Neural progenitor cell (in vitro differentiated cells): ENCODE measurements at regions not wholly inside any gene's neighbourhood (a gene's known extent, or its start where the extent isn't known, plus 50 kb on each side); places are given as distances from the start of the nearest gene placed in this dataset.
A peak's percentile ranks its signal among the peaks of the same experiment; 100 is the strongest.

Source experiments
- DNase-seq: peaks from one replicate; pipeline ENCODE4 v3.0.0-alpha.2; 2016; ENCODE audit warnings: low spot score
- H2AFZ ChIP-seq: fragments of 200-600 bp; sonication (generic); replicated peaks from 2 replicates; pipeline ENCODE4 v1.6.1; 2016; ENCODE audit warnings: antibody characterized with exemption
- H3F3A ChIP-seq: fragments of 200-600 bp; sonication (generic); 2 replicates; pipeline ENCODE4 v1.6.1; 2016; ENCODE audit warnings: antibody characterized with exemption, low read depth
- H3K27ac ChIP-seq: fragments of 200-600 bp; sonication (generic); 2 replicates; pipeline ENCODE4 v1.5.1; 2016; ENCODE audit warnings: mild to moderate bottlenecking
- H3K27me3 ChIP-seq: fragments of 200-600 bp; sonication (generic); 2 replicates; pipeline ENCODE4 v1.6.1; 2016; ENCODE audit warnings: mild to moderate bottlenecking, moderate library complexity
- H3K36me3 ChIP-seq: fragments of 200-600 bp; sonication (generic); 2 replicates; pipeline ENCODE4 v1.5.1; 2016
- H3K4me1 ChIP-seq: fragments of 200-600 bp; sonication (generic); 2 replicates; pipeline ENCODE4 v1.6.1; 2016; ENCODE audit warnings: mixed run types
- H3K4me2 ChIP-seq: fragments of 200-600 bp; sonication (generic); 2 replicates; pipeline ENCODE4 v1.6.1; 2016
- H3K4me3 ChIP-seq: fragments of 200-600 bp; sonication (generic); 2 replicates; pipeline ENCODE4 v1.5.1; 2016
- H3K79me2 ChIP-seq: fragments of 200-600 bp; sonication (generic); 2 replicates; pipeline ENCODE4 v1.6.1; 2016; ENCODE audit warnings: low read depth
- H3K9ac ChIP-seq: fragments of 200-600 bp; sonication (generic); 2 replicates; pipeline ENCODE4 v1.6.1; 2016
- H3K9me3 ChIP-seq: fragments of 200-600 bp; sonication (generic); 2 replicates; pipeline ENCODE4 v1.5.1; 2016; ENCODE audit warnings: low read depth
- H4K20me1 ChIP-seq: fragments of 200-600 bp; sonication (generic); 2 replicates; pipeline ENCODE4 v1.6.1; 2016; ENCODE audit warnings: low read depth
- H3K27ac Mint-ChIP-seq: 3 replicates; pipeline ENCODE4 v1.8.0; 2021; ENCODE audit warnings: mixed read lengths
- H3K27me3 Mint-ChIP-seq: 2 replicates; pipeline ENCODE4 v1.8.0; 2022; ENCODE audit warnings: low read depth, mild to moderate bottlenecking, inconsistent platforms, moderate library complexity, mixed read lengths; ENCODE audit not compliant: insufficient read depth
- H3K36me3 Mint-ChIP-seq: 3 replicates; pipeline ENCODE4 v1.8.0; 2021; ENCODE audit warnings: mixed read lengths
- H3K4me1 Mint-ChIP-seq: 3 replicates; pipeline ENCODE4 v1.8.0; 2021; ENCODE audit warnings: mixed read lengths
- H3K4me3 Mint-ChIP-seq: 3 replicates; pipeline ENCODE4 v1.8.0; 2021; ENCODE audit warnings: mild to moderate bottlenecking, moderate library complexity, mixed read lengths
- H3K9me3 Mint-ChIP-seq: 3 replicates; pipeline ENCODE4 v1.8.0; 2020; ENCODE audit warnings: mixed read lengths
- CTCF ChIP-seq: fragments of 200-600 bp; sonication (generic); IDR thresholded peaks from 2 replicates; pipeline ENCODE4 v1.5.1; 2017; ENCODE audit warnings: antibody characterized with exemption, mild to moderate bottlenecking
- EZH2 ChIP-seq: fragments of 200-600 bp; sonication (generic); IDR thresholded peaks from 2 replicates; pipeline ENCODE4 v1.6.1; 2017; ENCODE audit warnings: antibody characterized with exemption, mild to moderate bottlenecking, moderate library complexity
- EZH2phosphoT487 ChIP-seq: fragments of 200-600 bp; sonication (generic); IDR thresholded peaks from 2 replicates; pipeline ENCODE4 v1.6.1; 2017; ENCODE audit warnings: antibody characterized with exemption

GRCh38 chr12:73486256-73486655 lies 1051.4 kb upstream of the ATXN7L3B start:
- Histone ChIP-seq H3K4me1 (no peaks in the 10 kb centered on the region), H4K20me1 (no peaks in the 10 kb centered on the region), H3K27me3 (no peaks in the 10 kb centered on the region), H2AFZ (no peak overlapping the region), H3K79me2 (no peaks in the 10 kb centered on the region), H3K4me3 (no peak overlapping the region), H3K9me3 (peaks cover 7% of the 10 kb centered on the region), H3K36me3 (no peaks in the 10 kb centered on the region), H3K27ac (no peak overlapping the region), H3K9ac (no peak overlapping the region), H3K4me2 (no peak overlapping the region), H3F3A (no peaks in the 10 kb centered on the region)
- H3K36me3 Mint-ChIP-seq, result peaks cover 2% of the 10 kb centered on the region
- no peak for DNase-seq
- H3K4me3 Mint-ChIP-seq, result no peak overlapping the region
- H3K9me3 Mint-ChIP-seq, result peaks cover 7% of the 10 kb centered on the region
- no peaks in the 10 kb centered on the region for H3K27me3 Mint-ChIP-seq
- TF ChIP-seq EZH2phosphoT487, result no peak
- no peak for TF ChIP-seq CTCF
- H3K27ac Mint-ChIP-seq, result no peak overlapping the region
- no peaks in the 10 kb centered on the region for H3K4me1 Mint-ChIP-seq

- Histone ChIP-seq H3K9ac (no peak overlapping the region), H3K4me2 (no peak overlapping the region), H3K79me2 (no peaks in the 10 kb centered on the region), H3K27ac (no peak overlapping the region), H4K20me1 (no peaks in the 10 kb centered on the region), H2AFZ (no peak overlapping the region), H3F3A (no peaks in the 10 kb centered on the region), H3K4me3 (no peak overlapping the region), H3K4me1 (no peaks in the 10 kb centered on the region), H3K36me3 (no peaks in the 10 kb centered on the region), H3K27me3 (no peaks in the 10 kb centered on the region), H3K9me3 (no peaks in the 10 kb centered on the region)
- Mint-ChIP-seq H3K27ac (no peak overlapping the region), H3K4me3 (no peak overlapping the region), H3K27me3 (peaks cover 2% of the 10 kb centered on the region), H3K4me1 (peaks cover 4% of the 10 kb centered on the region), H3K9me3 (peaks cover 14% of the 10 kb centered on the region), H3K36me3 (no peaks in the 10 kb centered on the region)
- TF ChIP-seq EZH2 (no peak), CTCF (no peak), EZH2phosphoT487 (no peak)
- DNase-seq, result no peak
These were observed 1031.0 kb upstream of the ATXN7L3B start for GRCh38 chr12:73506611-73507010.

GRCh38 chr12:73514672-73515071 lies 1023.0 kb upstream of the ATXN7L3B start:
- no peak overlapping the region for H3K9ac ChIP-seq
- H3K27me3 Mint-ChIP-seq, result no peaks in the 10 kb centered on the region
- H2AFZ ChIP-seq, result peak overlapping the region; percentile 95
- H3K36me3 ChIP-seq, result no peaks in the 10 kb centered on the region
- H3K27ac ChIP-seq, result no peak overlapping the region
- H3K9me3 ChIP-seq, result no peaks in the 10 kb centered on the region
- no peaks in the 10 kb centered on the region for H3K36me3 Mint-ChIP-seq
- no peaks in the 10 kb centered on the region for H3K4me1 ChIP-seq
- H3F3A ChIP-seq, result no peaks in the 10 kb centered on the region
- H3K4me3 Mint-ChIP-seq, result no peak overlapping the region
- peaks cover 2% of the 10 kb centered on the region for H3K9me3 Mint-ChIP-seq
- DNase-seq, result peak; percentile 51
- H3K79me2 ChIP-seq, result no peaks in the 10 kb centered on the region
- H3K27ac Mint-ChIP-seq, result no peak overlapping the region
- TF ChIP-seq CTCF, result peak; percentile 41
- TF ChIP-seq EZH2, result no peak
- no peak for TF ChIP-seq EZH2phosphoT487
- no peaks in the 10 kb centered on the region for H3K27me3 ChIP-seq
- no peak overlapping the region for H3K4me2 ChIP-seq
- no peak overlapping the region for H3K4me3 ChIP-seq
- H3K4me1 Mint-ChIP-seq, result no peaks in the 10 kb centered on the region
- H4K20me1 ChIP-seq, result no peaks in the 10 kb centered on the region

- H3K9ac ChIP-seq, result no peak overlapping the region
- Mint-ChIP-seq H3K4me3 (no peak overlapping the region), H3K4me1 (no peaks in the 10 kb centered on the region), H3K27me3 (no peaks in the 10 kb centered on the region), H3K9me3 (peaks cover 9% of the 10 kb centered on the region), H3K36me3 (no peaks in the 10 kb centered on the region), H3K27ac (no peak overlapping the region)
- no peaks in the 10 kb centered on the region for H4K20me1 ChIP-seq
- no peaks in the 10 kb centered on the region for H3K27me3 ChIP-seq
- H2AFZ ChIP-seq, result no peak overlapping the region
- no peaks in the 10 kb centered on the region for H3K79me2 ChIP-seq
- no peak overlapping the region for H3K27ac ChIP-seq
- H3F3A ChIP-seq, result no peaks in the 10 kb centered on the region
- DNase-seq, result no peak
- no peaks in the 10 kb centered on the region for H3K36me3 ChIP-seq
- no peak overlapping the region for H3K4me3 ChIP-seq
- peaks cover 5% of the 10 kb centered on the region for H3K9me3 ChIP-seq
- no peak overlapping the region for H3K4me2 ChIP-seq
- no peak for TF ChIP-seq CTCF
- no peaks in the 10 kb centered on the region for H3K4me1 ChIP-seq
These were observed 1019.8 kb upstream of the ATXN7L3B start for GRCh38 chr12:73517859-73518258.
